ENCODE measurements at regions not wholly inside any gene's neighbourhood (a gene's known extent, or its start where the extent isn't known, plus 50 kb on each side); places are given as distances from the start of the nearest gene placed in this dataset.
A peak's percentile ranks its signal among the peaks of the same experiment; 100 is the strongest.

DNA sequence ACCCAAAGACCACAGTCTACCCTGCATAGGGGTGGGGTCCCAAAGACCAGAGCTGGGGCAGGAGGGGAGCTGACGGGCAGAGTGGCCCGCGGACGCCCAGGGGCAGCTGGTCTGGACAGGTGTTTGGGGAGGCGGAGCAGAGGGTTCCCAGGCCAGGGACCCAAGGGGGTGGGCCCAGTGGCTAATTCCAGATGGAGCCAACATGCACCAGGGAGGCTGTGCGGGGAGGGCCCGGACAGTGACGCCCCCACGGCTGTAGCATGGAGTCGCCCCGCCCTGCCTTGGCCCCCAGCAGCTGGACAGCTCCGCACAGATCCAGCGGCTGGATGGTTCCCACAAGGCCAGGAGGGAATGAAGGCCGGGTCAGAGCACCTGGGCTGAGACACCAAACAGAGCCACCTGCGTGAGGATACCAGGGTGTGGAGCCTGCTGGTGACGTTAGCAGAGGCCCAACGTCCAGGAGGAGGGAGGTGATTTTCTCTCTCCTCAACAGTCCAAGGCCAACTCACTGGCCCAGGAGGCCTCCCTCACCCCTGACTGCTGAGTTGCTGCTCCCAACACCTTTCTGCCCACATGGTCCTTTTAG lies 55.3 kb upstream of the EGFL7 start:
- Mint-ChIP-seq H3K4me3 (no peak overlapping the region), H3K27me3 (ENCODE audit: low read depth) (peaks cover 9% of the 10 kb centered on the region), H3K4me1 (peaks cover 12% of the 10 kb centered on the region), H3K36me3 (ENCODE audit: low read depth) (no peaks in the 10 kb centered on the region), H3K9me3 (no peaks in the 10 kb centered on the region), H3K27ac (peak overlapping the region in 2 of 3 experiments; percentile 64 to 67)
- TF ChIP-seq, protein P1, sequence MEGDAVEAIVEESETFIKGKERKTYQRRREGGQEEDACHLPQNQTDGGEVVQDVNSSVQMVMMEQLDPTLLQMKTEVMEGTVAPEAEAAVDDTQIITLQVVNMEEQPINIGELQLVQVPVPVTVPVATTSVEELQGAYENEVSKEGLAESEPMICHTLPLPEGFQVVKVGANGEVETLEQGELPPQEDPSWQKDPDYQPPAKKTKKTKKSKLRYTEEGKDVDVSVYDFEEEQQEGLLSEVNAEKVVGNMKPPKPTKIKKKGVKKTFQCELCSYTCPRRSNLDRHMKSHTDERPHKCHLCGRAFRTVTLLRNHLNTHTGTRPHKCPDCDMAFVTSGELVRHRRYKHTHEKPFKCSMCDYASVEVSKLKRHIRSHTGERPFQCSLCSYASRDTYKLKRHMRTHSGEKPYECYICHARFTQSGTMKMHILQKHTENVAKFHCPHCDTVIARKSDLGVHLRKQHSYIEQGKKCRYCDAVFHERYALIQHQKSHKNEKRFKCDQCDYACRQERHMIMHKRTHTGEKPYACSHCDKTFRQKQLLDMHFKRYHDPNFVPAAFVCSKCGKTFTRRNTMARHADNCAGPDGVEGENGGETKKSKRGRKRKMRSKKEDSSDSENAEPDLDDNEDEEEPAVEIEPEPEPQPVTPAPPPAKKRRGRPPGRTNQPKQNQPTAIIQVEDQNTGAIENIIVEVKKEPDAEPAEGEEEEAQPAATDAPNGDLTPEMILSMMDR (IDR thresholded peaks at IDR 0.05; ENCODE audit: unreplicated experiment in 3 of 3): no peak

DNA sequence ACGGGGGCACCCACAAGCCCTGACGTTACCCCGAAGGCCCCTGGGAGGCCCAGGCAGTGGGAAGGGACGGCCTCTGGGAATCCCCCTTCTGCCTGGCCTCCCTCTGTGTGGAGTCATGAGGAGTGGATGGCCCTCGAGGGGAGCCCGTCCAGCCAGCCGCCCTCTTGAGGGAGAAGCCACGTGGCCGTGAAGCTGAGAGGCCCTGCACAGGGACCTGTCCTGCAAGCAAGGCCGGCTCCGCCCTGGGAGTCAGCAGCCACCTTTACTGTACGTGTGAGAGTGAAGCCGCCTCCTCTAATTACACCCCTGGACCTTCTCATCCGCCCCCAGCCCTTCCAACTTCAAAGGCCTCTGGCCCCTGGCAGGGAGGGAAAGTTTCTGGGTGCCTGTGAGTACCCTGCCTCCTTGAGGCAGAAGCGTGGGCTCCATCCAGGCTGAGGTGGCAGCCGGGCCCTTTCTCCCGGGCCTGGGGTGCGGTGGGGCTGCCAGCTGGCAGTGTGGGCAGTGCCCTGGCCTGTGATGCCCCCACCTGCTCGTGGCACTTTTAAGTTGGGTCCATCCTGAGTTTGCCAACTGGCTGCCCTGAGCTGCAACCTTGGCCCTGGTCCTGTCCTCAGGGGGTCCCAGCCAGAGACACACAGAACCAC lies 55.9 kb upstream of the EGFL7 start:
- Mint-ChIP-seq H3K4me1 (peaks cover 15% of the 10 kb centered on the region), H3K27me3 (ENCODE audit: low read depth) (peaks cover 12% of the 10 kb centered on the region), H3K9me3 (no peaks in the 10 kb centered on the region), H3K4me3 (no peak overlapping the region), H3K36me3 (ENCODE audit: low read depth) (no peaks in the 10 kb centered on the region), H3K27ac (peak overlapping the region in 2 of 3 experiments; percentile 73 to 77)
- TF ChIP-seq, protein P1 (IDR thresholded peaks at IDR 0.05; ENCODE audit: unreplicated experiment in 3 of 3): no peak

DNA sequence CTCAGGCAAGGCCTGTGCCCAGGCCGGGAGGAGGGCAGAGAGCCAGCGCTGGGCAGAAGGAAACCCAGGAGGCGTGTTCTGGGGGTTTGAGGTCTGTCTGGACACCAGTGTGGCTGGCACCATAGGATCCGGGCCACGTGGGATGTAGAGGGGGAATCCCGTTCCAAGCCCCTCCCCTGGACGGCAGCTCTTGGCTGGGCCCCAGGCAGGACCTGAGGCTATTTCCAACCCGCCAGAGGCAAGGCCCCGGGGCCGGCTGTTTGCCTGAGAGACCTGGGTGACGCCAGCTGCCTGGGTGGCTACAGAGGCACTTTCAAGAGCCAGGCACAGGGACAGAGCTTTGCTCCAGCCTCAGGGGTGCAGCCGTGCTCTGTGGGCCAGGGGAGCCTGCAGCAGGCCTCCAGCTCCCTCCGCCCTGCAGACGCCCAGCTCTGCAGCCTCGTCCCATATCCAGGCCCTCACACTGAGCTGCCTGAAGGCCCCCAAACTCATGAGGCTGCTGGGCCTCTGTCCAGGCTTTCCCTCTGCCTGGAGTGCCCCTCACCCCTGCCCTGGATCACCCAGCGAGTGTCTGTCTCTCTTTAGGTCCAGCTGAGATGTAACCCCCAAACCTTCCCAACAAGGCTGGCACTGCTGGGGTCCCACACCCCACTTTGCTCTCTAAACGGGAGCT lies 56.6 kb upstream of the EGFL7 start:
- peaks cover 15% of the 10 kb centered on the region for H3K4me1 Mint-ChIP-seq
- H3K27ac Mint-ChIP-seq: peak overlapping the region; percentile 30 to 79 (median 73)
- H3K36me3 Mint-ChIP-seq (ENCODE audit: low read depth): no peaks in the 10 kb centered on the region
- TF ChIP-seq, protein P1 (IDR thresholded peaks at IDR 0.05; ENCODE audit: unreplicated experiment in 3 of 3): no peak
- no peak overlapping the region for H3K4me3 Mint-ChIP-seq
- H3K9me3 Mint-ChIP-seq: no peaks in the 10 kb centered on the region
- peaks cover 13% of the 10 kb centered on the region for H3K27me3 Mint-ChIP-seq (ENCODE audit: low read depth)

DNA sequence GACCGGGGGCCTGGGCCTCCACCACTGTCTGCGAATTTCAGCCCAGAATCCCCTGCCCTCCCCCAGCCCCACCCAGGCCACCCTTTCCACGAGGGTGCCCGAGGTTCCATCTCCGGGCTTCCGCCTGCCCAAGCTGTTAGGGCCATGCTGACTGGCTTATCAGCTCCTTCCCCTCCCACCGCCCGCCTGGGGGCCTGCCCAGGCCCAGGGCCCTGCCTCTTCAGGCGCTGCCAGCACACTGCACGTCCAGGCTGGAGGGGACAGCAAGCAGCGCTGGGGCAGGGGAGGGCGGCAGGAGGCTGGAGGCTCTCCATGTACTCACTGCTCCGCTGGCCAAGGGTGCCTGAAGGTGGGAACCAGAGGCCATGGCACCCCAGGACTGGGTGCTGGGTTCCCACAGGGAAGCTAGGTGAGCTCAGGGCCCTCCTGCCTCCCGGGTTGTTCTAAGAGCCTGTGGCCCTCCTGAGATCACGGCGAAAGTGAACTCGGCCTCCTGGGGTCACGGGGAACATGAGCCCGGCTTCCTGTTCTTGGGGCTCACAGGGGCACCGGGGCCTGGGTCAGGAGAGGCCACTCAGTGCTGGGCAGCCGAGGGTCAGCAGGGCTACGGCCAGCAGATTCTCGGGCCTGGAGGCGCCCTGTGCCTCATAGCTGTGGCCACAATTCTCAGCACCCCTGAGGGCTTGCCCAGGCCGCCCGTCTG lies 57.7 kb upstream of the EGFL7 start:
- peaks cover 16% of the 10 kb centered on the region for H3K27me3 Mint-ChIP-seq (ENCODE audit: low read depth)
- TF ChIP-seq, protein P1 (IDR thresholded peaks at IDR 0.05; ENCODE audit: unreplicated experiment in 3 of 3): no peak
- peaks cover 22% of the 10 kb centered on the region for H3K4me1 Mint-ChIP-seq
- no peaks in the 10 kb centered on the region for H3K9me3 Mint-ChIP-seq
- H3K36me3 Mint-ChIP-seq (ENCODE audit: low read depth): no peaks in the 10 kb centered on the region
- peak overlapping the region in 2 of 3 experiments; percentile 73 to 79 for H3K27ac Mint-ChIP-seq
- no peak overlapping the region for H3K4me3 Mint-ChIP-seq

DNA sequence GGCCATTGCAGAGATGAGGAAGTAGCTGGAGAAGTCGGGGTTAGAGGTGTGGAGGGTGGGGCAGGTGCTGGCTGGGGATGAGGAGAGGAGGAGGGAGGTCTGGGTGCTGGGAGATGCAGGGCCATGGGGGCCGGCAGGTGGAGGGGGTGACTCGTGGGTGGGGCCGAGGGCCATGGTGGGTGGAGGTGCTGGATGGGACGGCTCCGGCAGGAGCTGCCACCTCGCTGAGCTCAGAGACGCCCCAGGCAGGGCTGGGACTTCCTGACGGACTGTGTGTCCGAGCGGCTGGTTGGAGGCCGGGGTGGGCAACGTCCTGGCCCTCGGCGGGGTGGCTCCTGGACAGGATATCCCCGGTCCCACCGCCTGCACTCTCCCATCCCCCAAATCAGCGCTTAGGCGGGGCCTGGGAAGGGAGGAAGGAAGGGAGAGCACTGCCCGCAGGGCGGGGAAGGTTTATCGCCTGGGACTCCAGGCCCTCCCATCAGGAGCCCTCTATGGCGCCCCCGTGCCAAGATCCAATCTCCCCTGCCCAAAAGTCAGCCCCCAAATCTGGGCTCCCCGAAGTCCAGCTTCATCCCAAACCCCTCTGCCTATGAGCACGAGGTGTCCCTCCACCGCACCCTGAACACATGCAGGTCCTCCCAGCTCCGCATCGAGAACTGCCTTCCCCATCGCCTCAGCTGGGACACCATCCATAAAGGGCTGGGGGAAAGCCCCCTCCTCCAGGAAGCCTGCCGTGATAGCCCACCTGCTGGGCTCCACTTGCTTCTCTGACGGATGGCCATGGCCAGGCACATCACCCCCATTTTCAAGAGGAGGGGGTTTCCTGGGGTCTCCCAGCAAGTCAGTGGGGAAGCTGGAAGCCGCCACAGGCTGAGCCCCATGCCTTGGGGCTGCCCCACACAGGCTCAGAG lies 58.3 kb upstream of the NOTCH1 start:
- TF ChIP-seq, protein P1 (IDR thresholded peaks at IDR 0.05; ENCODE audit: unreplicated experiment in 3 of 3): no peak
- H3K27ac Mint-ChIP-seq: no peak overlapping the region
- H3K36me3 Mint-ChIP-seq (ENCODE audit: low read depth): no peaks in the 10 kb centered on the region
- H3K4me1 Mint-ChIP-seq: peaks cover 22% of the 10 kb centered on the region
- peak overlapping the region in 1 of 3 experiments; percentile 36 for H3K4me3 Mint-ChIP-seq
- H3K9me3 Mint-ChIP-seq: no peaks in the 10 kb centered on the region
- peaks cover 16% of the 10 kb centered on the region for H3K27me3 Mint-ChIP-seq (ENCODE audit: low read depth)
